NCI-H345 (cell line): ENCODE measurements at regions not wholly inside any gene's neighbourhood (a gene's known extent, or its start where the extent isn't known, plus 50 kb on each side); places are given as distances from the start of the nearest gene placed in this dataset.
"Not testable (repeated sequence)": the region's sequence is repeated elsewhere in the genome, so short reads cannot be mapped to it uniquely, and the experiment has no call there.

Experiments used
- DNase-seq: peaks from one replicate; lab custom pipeline; 2025; lab: John Stamatoyannopoulos, UW

GRCh38 chr1:55309053-55309452, 93.9 kb upstream of the USP24 start:
- DNase-seq: no peak

GRCh38 chr1:55305735-55306134, 90.6 kb upstream of the USP24 start:
- DNase-seq: no peak

- no peak for DNase-seq
These were observed 89.1 kb upstream of the USP24 start for GRCh38 chr1:55304229-55304740.

- DNase-seq: no peak
These were observed 87.8 kb upstream of the USP24 start for GRCh38 chr1:55302972-55303371.

GRCh38 chr1:55301912-55302311, 86.7 kb upstream of the USP24 start:
- DNase-seq: no peak

GRCh38 chr1:55300975-55301374, 85.8 kb upstream of the USP24 start:
- DNase-seq: no peak

GRCh38 chr1:55298167-55298894, 83.2 kb upstream of the USP24 start:
- DNase-seq: no peak

- not testable (repeated sequence) for DNase-seq
These were observed 81.1 kb upstream of the USP24 start for GRCh38 chr1:55296247-55296646.

- DNase-seq: no peak
These were observed 74.5 kb upstream of the USP24 start for GRCh38 chr1:55289614-55290013.

- DNase-seq: no peak
These were observed 73.9 kb upstream of the USP24 start for GRCh38 chr1:55289042-55289441.

- DNase-seq: no peak
These were observed 73.1 kb upstream of the USP24 start for GRCh38 chr1:55288245-55288644.

GRCh38 chr1:55287723-55288122, 72.6 kb upstream of the USP24 start:
- DNase-seq: no peak

GRCh38 chr1:55286856-55287602, 71.9 kb upstream of the USP24 start:
- DNase-seq: no peak

- no peak for DNase-seq
These were observed 70.7 kb upstream of the USP24 start for GRCh38 chr1:55285834-55286233.

GRCh38 chr1:55284856-55285255, 69.7 kb upstream of the USP24 start:
- DNase-seq: peak; percentile 5

- no peak for DNase-seq
These were observed 66.9 kb upstream of the USP24 start for GRCh38 chr1:55282058-55282457.

- DNase-seq: no peak
These were observed 65.6 kb upstream of the USP24 start for GRCh38 chr1:55280731-55281130.

- DNase-seq: no peak
These were observed 64.5 kb upstream of the USP24 start for GRCh38 chr1:55279627-55280026.

- no peak for DNase-seq
These were observed 63.2 kb upstream of the USP24 start for GRCh38 chr1:55278378-55278777.

GRCh38 chr1:55277377-55278130, 62.4 kb upstream of the USP24 start:
- DNase-seq: peak; percentile 72

GRCh38 chr1:55276671-55277376, 61.7 kb upstream of the USP24 start:
- DNase-seq: no peak

- no peak for DNase-seq
These were observed 60.8 kb upstream of the USP24 start for GRCh38 chr1:55275941-55276341.
